GM10248 (cell line): ENCODE measurements at regions not wholly inside any gene's neighbourhood (a gene's known extent, or its start where the extent isn't known, plus 50 kb on each side); places are given as distances from the start of the nearest gene placed in this dataset.
"Not testable (repeated sequence)": the region's sequence is repeated elsewhere in the genome, so short reads cannot be mapped to it uniquely, and the experiment has no call there.

ENCODE experiments used
- CTCF ChIA-PET: fragments of 300-600 bp; sonication (Branson Sonifier 250); formaldehyde crosslinking; extraction: SDS; loops from one replicate; lab custom pipeline; 2021; ENCODE audit warnings: antibody characterized with exemption; lab: Yijun Ruan, JAX
- POLR2A ChIA-PET: fragments of 350-650 bp; sonication (Branson Sonifier 250); formaldehyde crosslinking; extraction: SDS; loops from one replicate; lab custom pipeline; 2020; ENCODE audit warnings: antibody characterized with exemption; lab: Yijun Ruan, JAX
- DNase-seq: peaks from one replicate; pipeline ENCODE4 v3.0.0; 2012; ENCODE audit errors: extremely low spot score
- CTCF ChIP-seq: IDR thresholded peaks from 2 replicates; pipeline ENCODE4 v1.5.1; 2012; ENCODE audit warnings: mild to moderate bottlenecking, low read depth; ENCODE audit errors: extremely low read depth, missing control alignments, control extremely low read depth

GRCh38 chr6:16894301-16894700 is 133.0 kb upstream of the ATXN1 start:
- no peak for DNase-seq
- ChIA-PET CTCF (no interaction called here), POLR2A (no interaction called here)
- no peak for TF ChIP-seq CTCF

GRCh38 chr6:16891110-16891509 is 129.8 kb upstream of the ATXN1 start:
- DNase-seq, POLR2A ChIA-PET, CTCF ChIA-PET: not testable (repeated sequence)

GRCh38 chr6:16885411-16886160 is 124.3 kb upstream of the ATXN1 start:
- no peak for DNase-seq
- POLR2A ChIA-PET, result no interaction called here
- CTCF ChIA-PET, result interaction anchor here (1.3 kb wide), 2 partner anchors 11 to 21 kb away, joined by 4 to 5 read pairs; no protein-coding TSS in a partner anchor
- no peak for TF ChIP-seq CTCF

GRCh38 chr6:16884526-16884925 is 123.3 kb upstream of the ATXN1 start:
- ChIA-PET CTCF (interaction anchor here (1.3 kb wide), 2 partner anchors 12 to 20 kb away, joined by 4 to 5 read pairs; no protein-coding TSS in a partner anchor), POLR2A (no interaction called here)
- no peak for DNase-seq

GRCh38 chr6:16883414-16883813 is 122.2 kb upstream of the ATXN1 start:
- CTCF ChIA-PET, result interaction anchor here (1.7 kb wide), 1 partner anchor 10 kb away, joined by 6 read pairs; no protein-coding TSS in a partner anchor
- TF ChIP-seq CTCF, result no peak
- no peak for DNase-seq
- POLR2A ChIA-PET, result no interaction called here

More at GRCh38 chr6:16884526-16884925, 123.3 kb upstream of the ATXN1 start:
- TF ChIP-seq CTCF, result no peak

- POLR2A ChIA-PET, result no interaction called here
- no peak for DNase-seq
- CTCF ChIA-PET, result interaction anchor here (1.2 to 1.7 kb wide), 2 partner anchors 9 to 28 kb away, joined by 3 to 6 read pairs; no protein-coding TSS in a partner anchor
- TF ChIP-seq CTCF, result no peak
These were observed 121.0 kb upstream of the ATXN1 start for GRCh38 chr6:16882230-16882629.

- CTCF ChIA-PET, DNase-seq, POLR2A ChIA-PET: not testable (repeated sequence)
These were observed 115.6 kb upstream of the ATXN1 start for GRCh38 chr6:16876852-16877251.
